ENCODE measurements at regions not wholly inside any gene's neighbourhood (a gene's known extent, or its start where the extent isn't known, plus 50 kb on each side); places are given as distances from the start of the nearest gene placed in this dataset.

DNA sequence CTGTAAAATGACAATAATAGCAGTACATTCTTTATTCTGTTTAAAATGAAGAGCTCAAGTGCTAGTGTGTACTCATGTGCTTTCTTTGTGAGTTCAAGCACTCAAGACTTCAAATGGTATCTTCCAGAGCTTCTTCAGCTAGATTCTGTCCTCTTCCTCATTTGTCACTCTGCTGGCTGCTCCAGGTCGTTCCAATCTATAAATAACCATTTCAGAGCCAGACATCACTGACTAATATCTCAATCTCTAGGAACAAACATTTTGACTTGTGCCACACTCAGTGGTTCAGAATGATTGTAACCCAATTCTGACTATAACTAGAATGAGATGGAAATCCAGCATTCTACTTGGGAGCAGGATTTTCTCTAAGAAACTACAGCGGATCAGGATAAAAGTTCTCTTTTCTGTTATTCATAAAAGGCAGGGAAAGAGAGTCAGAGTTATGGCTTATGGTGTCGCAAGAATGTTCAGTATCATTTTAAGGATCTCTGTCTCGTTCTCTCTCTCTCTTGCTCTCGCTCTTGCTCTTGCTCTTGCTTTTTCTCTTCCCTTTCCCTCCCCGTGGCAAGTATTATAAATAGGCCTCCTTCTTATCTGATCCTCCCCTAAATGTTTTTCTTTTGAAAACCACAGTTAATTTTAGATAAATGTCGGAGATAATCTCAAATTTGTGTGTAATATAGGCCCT lies 116.3 kb upstream of the MAF start:
- TF ChIP-seq CTCF (IDR thresholded peaks at IDR 0.05) (no peak), POLR2A (IDR thresholded peaks at IDR 0.05) (no peak)
